ENCODE measurements at regions not wholly inside any gene's neighbourhood (a gene's known extent, or its start where the extent isn't known, plus 50 kb on each side); places are given as distances from the start of the nearest gene placed in this dataset.

GRCh38 chr3:132198516-132198915 lies 118.7 kb upstream of the ACP3 start:
- H3K4me3 ChIP-seq (replicated peaks in 1 of 2; ENCODE audit: low read depth in 1 of 2, low read length in 2 of 2): no peak overlapping the region

DNA sequence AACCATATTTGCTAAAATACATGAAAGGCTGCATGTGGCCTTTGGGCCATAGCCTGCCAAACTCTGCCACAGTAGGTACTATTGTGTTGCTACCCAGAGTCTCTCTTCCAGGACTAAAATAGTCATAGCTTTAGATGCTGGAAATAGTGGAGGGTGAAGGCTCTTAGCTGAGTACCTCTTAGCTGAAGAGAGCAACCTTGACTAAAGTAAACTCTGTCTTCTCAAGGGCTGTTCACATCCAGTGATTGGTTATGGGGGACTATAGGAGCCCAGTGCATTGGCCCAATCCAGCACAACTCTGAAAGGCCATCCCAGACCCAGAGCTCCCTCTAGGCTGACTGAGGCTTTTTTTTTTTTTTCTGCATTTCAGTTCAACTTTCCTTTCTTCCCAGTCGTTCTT lies 117.8 kb upstream of the ACP3 start:
- Histone ChIP-seq H4K20me1 (ENCODE audit: insufficient read depth) (no peaks in the 10 kb centered on the region), H3K36me3 (ENCODE audit: control insufficient read depth in 1 of 2, insufficient read depth in 2 of 2, low read length in 2 of 2) (no peaks in the 10 kb centered on the region), H3K4me1 (ENCODE audit: control insufficient read depth in 1 of 2, insufficient read depth in 2 of 2, low read length in 2 of 2) (no peaks in the 10 kb centered on the region), H3K4me2 (ENCODE audit: low read length) (no peak overlapping the region), H3K9me2 (ENCODE audit: insufficient read depth) (no peaks in the 10 kb centered on the region), H3K9ac (ENCODE audit: low read length) (no peak overlapping the region), H3K9me3 (ENCODE audit: control insufficient read depth in 1 of 2, insufficient read depth in 1 of 2, low read depth in 1 of 2, low read length in 2 of 2) (no peaks in the 10 kb centered on the region), H3K4me3 (replicated peaks in 1 of 2; ENCODE audit: low read depth in 1 of 2, low read length in 2 of 2) (no peak overlapping the region), H3K27me3 (ENCODE audit: insufficient read depth, low read length) (peaks cover 15% of the 10 kb centered on the region), H3K79me2 (ENCODE audit: insufficient read depth, low read length) (no peaks in the 10 kb centered on the region), H2AFZ (ENCODE audit: low read depth, low read length, poor library complexity, severe bottlenecking) (no peak overlapping the region), H3K27ac (ENCODE audit: low read depth, low read length) (no peak overlapping the region)
- ATAC-seq (no peak), DNase-seq (ENCODE audit: low read depth, low spot score) (no peak)
- ChIA-PET RAD21 (ENCODE audit: low non-redundant PET in 1 of 2, low total read pairs in 2 of 2, uncharacterized antibody in 2 of 2, unreplicated experiment in 2 of 2) (no interaction called here), CTCF (interaction anchor here (2.1 kb wide), 1 partner anchor 11 kb away, joined by 7 read pairs; no protein-coding TSS in a partner anchor), POLR2A (no interaction called here)
- TF ChIP-seq ZNF274 (IDR thresholded peaks at IDR 0.05; ENCODE audit: low read depth, low read length) (no peak), SIN3A (IDR thresholded peaks at IDR 0.05; ENCODE audit: low read depth) (no peak), CBX3 (IDR thresholded peaks at IDR 0.05; ENCODE audit: low read depth) (no peak), POLR2A (IDR thresholded peaks at IDR 0.05; ENCODE audit: borderline replicate concordance, extremely low read depth, insufficient read depth, insufficient read length) (no peak), JUND (IDR thresholded peaks at IDR 0.05) (no peak), EZH2phosphoT487 (IDR thresholded peaks at IDR 0.05; ENCODE audit: borderline replicate concordance) (no peak), TCF7L2 (IDR thresholded peaks at IDR 0.05; ENCODE audit: borderline replicate concordance, extremely low read depth, insufficient read depth, insufficient read length) (no peak), SRF (IDR thresholded peaks at IDR 0.05; ENCODE audit: low read depth) (no peak), ATF3 (IDR thresholded peaks at IDR 0.05) (no peak), ELF1 (IDR thresholded peaks at IDR 0.05; ENCODE audit: borderline replicate concordance, low read depth) (no peak), EGR1 (IDR thresholded peaks at IDR 0.05; ENCODE audit: low read depth) (no peak), SP1 (IDR thresholded peaks at IDR 0.05; ENCODE audit: low read depth) (no peak), EZH2 (IDR thresholded peaks at IDR 0.05) (no peak)
- TF ChIP-seq, protein P1, sequence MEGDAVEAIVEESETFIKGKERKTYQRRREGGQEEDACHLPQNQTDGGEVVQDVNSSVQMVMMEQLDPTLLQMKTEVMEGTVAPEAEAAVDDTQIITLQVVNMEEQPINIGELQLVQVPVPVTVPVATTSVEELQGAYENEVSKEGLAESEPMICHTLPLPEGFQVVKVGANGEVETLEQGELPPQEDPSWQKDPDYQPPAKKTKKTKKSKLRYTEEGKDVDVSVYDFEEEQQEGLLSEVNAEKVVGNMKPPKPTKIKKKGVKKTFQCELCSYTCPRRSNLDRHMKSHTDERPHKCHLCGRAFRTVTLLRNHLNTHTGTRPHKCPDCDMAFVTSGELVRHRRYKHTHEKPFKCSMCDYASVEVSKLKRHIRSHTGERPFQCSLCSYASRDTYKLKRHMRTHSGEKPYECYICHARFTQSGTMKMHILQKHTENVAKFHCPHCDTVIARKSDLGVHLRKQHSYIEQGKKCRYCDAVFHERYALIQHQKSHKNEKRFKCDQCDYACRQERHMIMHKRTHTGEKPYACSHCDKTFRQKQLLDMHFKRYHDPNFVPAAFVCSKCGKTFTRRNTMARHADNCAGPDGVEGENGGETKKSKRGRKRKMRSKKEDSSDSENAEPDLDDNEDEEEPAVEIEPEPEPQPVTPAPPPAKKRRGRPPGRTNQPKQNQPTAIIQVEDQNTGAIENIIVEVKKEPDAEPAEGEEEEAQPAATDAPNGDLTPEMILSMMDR (IDR thresholded peaks at IDR 0.05 in 2 of 3, conservative IDR thresholded peaks at IDR 0.05 in 1 of 3; ENCODE audit: borderline replicate concordance in 1 of 3, insufficient read depth in 1 of 3, low read depth in 2 of 3, low read length in 2 of 3): no peak
- BruUV-seq (replicated peaks): no TSS peak
- intact Hi-C loops (cut with micrococcal nuclease): no loop called here

More at GRCh38 chr3:132198516-132198915, 118.7 kb upstream of the ACP3 start:
- ATAC-seq (no peak), DNase-seq (ENCODE audit: low read depth, low spot score) (no peak)
- no peaks in the 10 kb centered on the region for H4K20me1 ChIP-seq (ENCODE audit: insufficient read depth)
- H3K4me1 ChIP-seq (ENCODE audit: control insufficient read depth in 1 of 2, insufficient read depth in 2 of 2, low read length in 2 of 2): no peaks in the 10 kb centered on the region
- intact Hi-C loops (cut with micrococcal nuclease): no loop called here
- no peaks in the 10 kb centered on the region for H3K36me3 ChIP-seq (ENCODE audit: control insufficient read depth in 1 of 2, insufficient read depth in 2 of 2, low read length in 2 of 2)
- no peak overlapping the region for H3K4me2 ChIP-seq (ENCODE audit: low read length)
- H3K27ac ChIP-seq (ENCODE audit: low read depth, low read length): no peak overlapping the region
- TF ChIP-seq EZH2phosphoT487 (IDR thresholded peaks at IDR 0.05; ENCODE audit: borderline replicate concordance) (no peak), TCF7L2 (IDR thresholded peaks at IDR 0.05; ENCODE audit: borderline replicate concordance, extremely low read depth, insufficient read depth, insufficient read length) (no peak), SRF (IDR thresholded peaks at IDR 0.05; ENCODE audit: low read depth) (no peak), ZBTB33 (IDR thresholded peaks at IDR 0.05; ENCODE audit: extremely low read depth, insufficient replicate concordance, low read length) (no peak), POLR2AphosphoS5 (IDR thresholded peaks at IDR 0.05; ENCODE audit: low read depth, low read length) (no peak)
- POLR2A ChIA-PET: no interaction called here
- RAD21 ChIA-PET (ENCODE audit: low non-redundant PET in 1 of 2, low total read pairs in 2 of 2, uncharacterized antibody in 2 of 2, unreplicated experiment in 2 of 2): no interaction called here
- H3K79me2 ChIP-seq (ENCODE audit: insufficient read depth, low read length): no peaks in the 10 kb centered on the region
- H3K9me3 ChIP-seq (ENCODE audit: control insufficient read depth in 1 of 2, insufficient read depth in 1 of 2, low read depth in 1 of 2, low read length in 2 of 2): no peaks in the 10 kb centered on the region
- H2AFZ ChIP-seq (ENCODE audit: low read depth, low read length, poor library complexity, severe bottlenecking): no peak overlapping the region
- CTCF ChIA-PET: no interaction called here
- no TSS peak for BruUV-seq (replicated peaks)
- H3K9ac ChIP-seq (ENCODE audit: low read length): no peak overlapping the region
- H3K9me2 ChIP-seq (ENCODE audit: insufficient read depth): no peaks in the 10 kb centered on the region
- H3K27me3 ChIP-seq (ENCODE audit: insufficient read depth, low read length): peaks cover 19% of the 10 kb centered on the region

Measured in HCT116 (cell line).